ENCODE measurements at regions not wholly inside any gene's neighbourhood (a gene's known extent, or its start where the extent isn't known, plus 50 kb on each side); places are given as distances from the start of the nearest gene placed in this dataset.

DNA sequence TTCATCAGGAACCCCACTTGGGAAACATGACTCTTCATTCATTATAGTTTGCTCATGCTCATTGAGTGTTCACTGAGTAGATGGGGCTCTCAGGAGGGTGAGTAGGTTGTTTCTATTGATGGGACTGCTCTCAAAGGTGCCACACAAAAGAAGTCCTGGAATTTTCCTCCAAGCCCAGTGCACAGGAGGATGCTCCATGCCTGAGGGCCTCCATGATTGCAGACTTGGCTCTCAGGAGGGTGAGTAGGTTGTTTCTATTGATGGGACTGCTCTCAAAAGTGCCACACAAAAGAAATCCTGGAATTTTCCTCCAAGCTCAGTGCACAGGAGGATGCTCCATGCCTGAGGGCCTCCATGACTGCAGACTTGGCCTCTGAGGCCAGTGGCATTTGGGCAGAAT is 108.5 kb downstream of the ZNF674 start:
- H2AK5ac ChIP-seq (ENCODE audit: low read depth, low read length), result no peak overlapping the region
- H3K9me3 ChIP-seq (ENCODE audit: control insufficient read depth, insufficient read depth, low read length), result no peaks in the 10 kb centered on the region; the same call in 1 of the 2 replicates
- H4K20me1 ChIP-seq (ENCODE audit: insufficient read depth, low read length), result no peaks in the 10 kb centered on the region
- H2AFZ ChIP-seq (replicated peaks; ENCODE audit: low read length, poor library complexity), result no peak overlapping the region
- H3K9me1 ChIP-seq (ENCODE audit: insufficient read depth, low read length), result no peaks in the 10 kb centered on the region
- H3K18ac ChIP-seq (ENCODE audit: low read depth, low read length), result no peak overlapping the region
- H3K4ac ChIP-seq (ENCODE audit: low read depth, low read length), result no peak overlapping the region
- dilution Hi-C loops (cut with HindIII; ENCODE audit: low sequenced_read_pairs, unreplicated experiment), result no loop called here
- no peak overlapping the region for H3K23ac ChIP-seq (ENCODE audit: low read depth, low read length)
- no peak for DNase-seq
- H3K79me1 ChIP-seq (ENCODE audit: low read depth in 1 of 2, low read length in 2 of 2), result no peaks in the 10 kb centered on the region
- H2BK5ac ChIP-seq (ENCODE audit: low read depth, low read length, poor library complexity, severe bottlenecking), result no peak overlapping the region
- no peak overlapping the region for H2AK9ac ChIP-seq (replicated peaks; ENCODE audit: low read depth, low read length, poor library complexity)
- intact Hi-C loops (cut with micrococcal nuclease), result no loop called here
- ChIA-PET CTCF (no interaction called here), POLR2A (ENCODE audit: unreplicated experiment) (interaction anchor here (0.6 kb wide), 1 partner anchor 131 kb away, joined by 5 read pairs; no protein-coding TSS in a partner anchor)
- H3K4me1 ChIP-seq (ENCODE audit: control insufficient read depth, insufficient read depth, low read length), result 0 out of 2 replicates have a peak, but pooled peaks cover 3% of the 10 kb centered on the region
- H3K4me2 ChIP-seq (ENCODE audit: low read depth, low read length), result no peak overlapping the region
- H3K27ac ChIP-seq (ENCODE audit: insufficient read depth, low read length), result no peak overlapping the region
- H2BK120ac ChIP-seq (ENCODE audit: low read depth, low read length), result no peak overlapping the region
- ATAC-seq (ENCODE audit: low read depth), result no peak
- H4K8ac ChIP-seq (ENCODE audit: low read depth in 2 of 2, low read length in 2 of 2), result no peak overlapping the region
- TF ChIP-seq RCOR1 (IDR thresholded peaks at IDR 0.05; ENCODE audit: insufficient replicate concordance, low read length), result no peak
- no peak for TF ChIP-seq RFX5 (IDR thresholded peaks at IDR 0.05; ENCODE audit: low read depth, low read length)
- TF ChIP-seq MXI1 (IDR thresholded peaks at IDR 0.05; ENCODE audit: borderline replicate concordance, low read depth, low read length), result no peak
- no peak for TF ChIP-seq RAD21 (IDR thresholded peaks at IDR 0.05; ENCODE audit: low read length)
- TF ChIP-seq NFE2L2 (IDR thresholded peaks at IDR 0.05; ENCODE audit: low read depth, low read length), result no peak
- no peak for TF ChIP-seq CEBPB (IDR thresholded peaks at IDR 0.05; ENCODE audit: low read depth, low read length)
- no peak for TF ChIP-seq FOS (IDR thresholded peaks at IDR 0.05; ENCODE audit: low read depth, low read length)
- TF ChIP-seq POLR2A (IDR thresholded peaks at IDR 0.05; ENCODE audit: low read depth, low read length), result no peak
- no peak for TF ChIP-seq USF2 (IDR thresholded peaks at IDR 0.05; ENCODE audit: low read depth, low read length)
- TF ChIP-seq, protein P1, sequence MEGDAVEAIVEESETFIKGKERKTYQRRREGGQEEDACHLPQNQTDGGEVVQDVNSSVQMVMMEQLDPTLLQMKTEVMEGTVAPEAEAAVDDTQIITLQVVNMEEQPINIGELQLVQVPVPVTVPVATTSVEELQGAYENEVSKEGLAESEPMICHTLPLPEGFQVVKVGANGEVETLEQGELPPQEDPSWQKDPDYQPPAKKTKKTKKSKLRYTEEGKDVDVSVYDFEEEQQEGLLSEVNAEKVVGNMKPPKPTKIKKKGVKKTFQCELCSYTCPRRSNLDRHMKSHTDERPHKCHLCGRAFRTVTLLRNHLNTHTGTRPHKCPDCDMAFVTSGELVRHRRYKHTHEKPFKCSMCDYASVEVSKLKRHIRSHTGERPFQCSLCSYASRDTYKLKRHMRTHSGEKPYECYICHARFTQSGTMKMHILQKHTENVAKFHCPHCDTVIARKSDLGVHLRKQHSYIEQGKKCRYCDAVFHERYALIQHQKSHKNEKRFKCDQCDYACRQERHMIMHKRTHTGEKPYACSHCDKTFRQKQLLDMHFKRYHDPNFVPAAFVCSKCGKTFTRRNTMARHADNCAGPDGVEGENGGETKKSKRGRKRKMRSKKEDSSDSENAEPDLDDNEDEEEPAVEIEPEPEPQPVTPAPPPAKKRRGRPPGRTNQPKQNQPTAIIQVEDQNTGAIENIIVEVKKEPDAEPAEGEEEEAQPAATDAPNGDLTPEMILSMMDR (conservative IDR thresholded peaks at IDR 0.05; ENCODE audit: low read depth, low read length), result no peak
- TF ChIP-seq BHLHE40 (IDR thresholded peaks at IDR 0.05; ENCODE audit: low read depth, low read length), result no peak
- TF ChIP-seq, protein P2, sequence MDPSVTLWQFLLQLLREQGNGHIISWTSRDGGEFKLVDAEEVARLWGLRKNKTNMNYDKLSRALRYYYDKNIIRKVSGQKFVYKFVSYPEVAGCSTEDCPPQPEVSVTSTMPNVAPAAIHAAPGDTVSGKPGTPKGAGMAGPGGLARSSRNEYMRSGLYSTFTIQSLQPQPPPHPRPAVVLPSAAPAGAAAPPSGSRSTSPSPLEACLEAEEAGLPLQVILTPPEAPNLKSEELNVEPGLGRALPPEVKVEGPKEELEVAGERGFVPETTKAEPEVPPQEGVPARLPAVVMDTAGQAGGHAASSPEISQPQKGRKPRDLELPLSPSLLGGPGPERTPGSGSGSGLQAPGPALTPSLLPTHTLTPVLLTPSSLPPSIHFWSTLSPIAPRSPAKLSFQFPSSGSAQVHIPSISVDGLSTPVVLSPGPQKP (IDR thresholded peaks at IDR 0.05; ENCODE audit: borderline replicate concordance, low read depth, low read length), result no peak
- TF ChIP-seq MAFK (IDR thresholded peaks at IDR 0.05; ENCODE audit: low read depth, low read length), result no peak
- no peak for TF ChIP-seq MAZ (IDR thresholded peaks at IDR 0.05; ENCODE audit: borderline replicate concordance, low read depth, low read length)
- TF ChIP-seq CHD1 (IDR thresholded peaks at IDR 0.05; ENCODE audit: low read depth, low read length), result no peak
- TF ChIP-seq SMC3 (IDR thresholded peaks at IDR 0.05; ENCODE audit: low read depth, low read length), result no peak
- no peak overlapping the region for H3K4me3 ChIP-seq (ENCODE audit: insufficient read depth, low read depth, low read length)
- H3K9ac ChIP-seq (ENCODE audit: low read depth, low read length), result no peak overlapping the region
- H2BK20ac ChIP-seq (ENCODE audit: low read depth, low read length), result no peak overlapping the region
- no peak overlapping the region for H4K91ac ChIP-seq (ENCODE audit: insufficient read depth, low read depth, low read length)
- H4K5ac ChIP-seq (ENCODE audit: low read depth, low read length), result no peak overlapping the region
- no peak overlapping the region for H3K14ac ChIP-seq (replicated peaks; ENCODE audit: low read depth, low read length)
- in situ Hi-C loops (cut with MboI; ENCODE audit: low sequenced_read_pairs), result no loop called here
- no peaks in the 10 kb centered on the region for H3K36me3 ChIP-seq (ENCODE audit: control insufficient read depth, insufficient read depth, low read length)
- H3K56ac ChIP-seq (ENCODE audit: extremely low read depth, insufficient read depth, low read length), result no peak overlapping the region
- no TSS peak for BruUV-seq (replicated peaks)
- H2BK15ac ChIP-seq (ENCODE audit: low read depth, low read length), result no peak overlapping the region
- H3K27me3 ChIP-seq (ENCODE audit: control insufficient read depth, insufficient read depth, low read length), result no peaks in the 10 kb centered on the region; the same call in 1 of the 2 replicates

All from IMR-90 (cell line).